HG02678 (cell line): ENCODE measurements at regions not wholly inside any gene's neighbourhood (a gene's known extent, or its start where the extent isn't known, plus 50 kb on each side); places are given as distances from the start of the nearest gene placed in this dataset.

Source experiments
- ATAC-seq: cut with Tn5 transposase; IDR thresholded peaks from one replicate; pipeline ENCODE4 v1.9.1; 2021; ENCODE audit warnings: mild to moderate bottlenecking, moderate library complexity; ENCODE audit not compliant: unreplicated experiment

DNA sequence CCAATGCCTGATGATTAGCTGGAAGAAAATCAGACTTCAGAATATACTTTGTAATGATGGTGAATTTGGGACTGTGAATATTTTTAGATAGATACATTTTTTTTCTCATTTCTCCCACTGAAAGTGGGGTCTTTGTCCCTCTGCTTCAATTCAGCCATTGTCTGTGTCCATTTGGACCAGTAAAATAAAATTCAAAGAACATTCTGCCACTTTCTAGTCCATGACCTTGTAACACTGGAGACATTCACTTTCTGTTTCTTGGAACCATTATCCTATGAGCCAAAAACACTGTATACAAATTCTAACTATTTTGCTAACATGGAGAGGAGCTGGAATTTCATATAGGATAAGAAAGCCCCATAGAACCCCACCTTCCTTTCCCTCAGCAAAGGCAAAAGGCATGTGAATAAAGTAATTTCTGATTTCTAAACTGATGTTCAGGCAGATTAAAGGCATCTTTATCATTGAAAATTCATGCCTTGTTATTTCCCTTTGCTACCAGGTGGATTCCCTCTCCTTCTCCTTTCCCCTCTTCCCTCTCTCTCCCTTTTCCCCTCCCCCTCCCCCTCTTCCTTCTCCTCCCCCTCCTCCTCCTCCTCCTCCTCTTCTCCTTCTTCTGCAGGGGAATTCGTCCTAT, 2010.4 kb upstream of the LRRTM1 start:
- no peak for ATAC-seq

DNA sequence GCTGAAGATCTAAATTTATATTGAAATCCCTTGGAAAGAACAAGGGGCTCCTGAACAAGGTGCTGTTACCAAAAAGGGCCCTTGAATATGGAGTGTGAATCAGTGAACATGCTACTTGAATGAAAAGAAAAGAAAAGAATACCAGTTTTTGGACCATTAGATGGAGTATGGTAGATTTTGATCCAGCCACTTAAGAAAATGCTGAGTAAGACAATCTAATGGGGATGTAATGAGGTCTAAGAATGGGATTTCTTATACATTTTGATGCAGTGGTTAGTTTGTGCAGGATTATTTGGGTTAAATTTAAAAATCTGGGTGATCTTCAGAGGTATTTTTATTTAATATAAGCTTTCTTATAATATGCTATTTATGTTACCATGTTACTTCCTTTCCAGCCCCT, 2003.0 kb upstream of the LRRTM1 start:
- no peak for ATAC-seq

DNA sequence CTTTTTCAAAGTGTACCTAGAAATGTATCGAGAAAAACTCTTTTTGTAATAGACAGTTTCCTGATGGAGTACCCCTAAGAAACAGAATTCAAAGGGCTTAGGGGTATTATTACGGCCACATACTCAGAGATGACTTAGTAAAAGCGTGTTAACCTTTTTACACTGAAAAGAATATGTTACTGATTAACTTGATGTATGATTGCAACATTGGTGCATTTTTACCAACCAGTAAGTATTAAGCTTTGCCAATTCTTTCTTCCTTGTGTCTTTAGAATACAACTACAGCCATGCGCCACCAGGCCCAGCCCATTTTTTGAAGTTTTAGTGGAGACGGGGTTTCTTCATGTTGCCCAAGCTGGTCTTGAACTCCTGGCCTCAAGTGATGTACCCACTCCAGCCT, 1997.0 kb upstream of the LRRTM1 start:
- no peak for ATAC-seq

DNA sequence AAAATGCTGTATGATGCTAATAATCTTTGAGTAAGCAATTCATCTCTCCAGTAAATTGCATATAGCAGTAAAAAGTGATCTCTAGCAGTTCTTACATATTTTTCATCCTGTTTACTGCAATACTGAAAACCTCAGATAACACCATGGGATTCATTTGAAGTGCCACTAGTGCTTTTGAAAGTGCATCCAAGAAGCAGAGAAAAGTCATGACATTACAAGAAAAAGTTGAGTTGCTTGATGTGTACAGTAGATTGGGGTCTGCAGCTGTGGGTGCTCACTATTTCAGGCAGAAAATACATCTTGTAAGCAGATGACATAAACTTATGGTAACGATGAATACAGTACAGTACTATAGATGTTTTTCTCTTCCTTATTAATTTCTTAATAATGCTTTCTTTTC, 1984.9 kb upstream of the LRRTM1 start:
- ATAC-seq, result no peak

DNA sequence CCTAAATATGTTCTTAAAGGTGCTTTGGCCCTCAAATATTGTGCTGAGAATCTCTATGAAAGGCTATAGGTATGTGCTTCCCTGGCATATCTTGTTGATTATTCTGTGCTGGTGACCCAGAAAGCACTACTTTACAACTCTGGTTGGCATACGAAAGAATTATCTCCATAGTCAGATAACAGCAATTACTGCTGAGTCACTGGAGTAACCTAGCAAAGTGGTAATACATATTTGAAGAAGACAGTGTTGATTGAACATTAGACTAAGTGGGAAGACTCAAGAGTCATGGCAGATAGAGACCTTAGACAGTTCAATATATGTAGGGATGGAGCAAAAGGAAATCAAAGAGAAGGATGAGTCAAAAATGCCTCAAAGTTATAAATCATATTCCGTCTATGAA, 1978.5 kb upstream of the LRRTM1 start:
- no peak for ATAC-seq

GRCh38 chr2:82282111-82282882, 1977.7 kb upstream of the LRRTM1 start:
- no peak for ATAC-seq

DNA sequence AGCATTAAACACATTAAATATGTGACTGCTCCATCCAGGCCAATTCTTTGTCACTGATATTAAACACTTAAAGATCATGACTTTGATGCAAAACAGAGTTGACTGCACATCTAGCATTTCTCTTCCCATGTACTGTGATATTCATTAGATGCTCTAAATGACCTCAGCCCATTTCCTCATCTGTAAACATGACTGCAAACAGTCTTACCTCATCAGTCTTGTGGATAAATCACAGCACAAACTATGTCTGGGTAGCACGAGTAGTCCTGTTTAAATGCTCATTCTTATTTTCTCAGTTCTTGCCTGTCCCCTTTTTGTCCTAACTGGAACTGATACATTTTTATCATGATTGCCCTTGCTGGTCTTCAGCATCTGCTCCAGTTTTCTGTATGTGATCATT, 1974.8 kb upstream of the LRRTM1 start:
- ATAC-seq, result no peak

GRCh38 chr2:82278416-82278815, 1973.9 kb upstream of the LRRTM1 start:
- ATAC-seq, result no peak

- no peak for ATAC-seq
Observed at GRCh38 chr2:82275599-82275998, 1971.0 kb upstream of the LRRTM1 start.

DNA sequence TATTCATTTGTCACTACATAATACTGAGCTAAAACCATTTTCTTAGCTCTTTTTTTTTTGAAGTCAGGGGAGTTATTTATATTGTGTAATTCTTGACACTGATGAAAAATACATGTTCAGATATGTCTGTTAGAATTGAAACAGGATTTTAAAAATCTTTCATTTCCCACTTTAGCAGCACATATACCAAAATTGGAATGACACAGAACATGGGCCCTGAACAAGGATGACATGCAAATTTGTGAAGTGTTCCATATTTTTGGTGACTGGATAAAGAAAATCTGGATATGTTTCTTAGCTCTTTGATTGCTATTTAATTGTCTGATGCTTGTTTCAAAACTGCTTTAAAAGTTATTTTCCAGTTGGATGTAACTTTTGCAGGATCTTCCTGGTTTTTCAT, 1963.9 kb upstream of the LRRTM1 start:
- no peak for ATAC-seq

DNA sequence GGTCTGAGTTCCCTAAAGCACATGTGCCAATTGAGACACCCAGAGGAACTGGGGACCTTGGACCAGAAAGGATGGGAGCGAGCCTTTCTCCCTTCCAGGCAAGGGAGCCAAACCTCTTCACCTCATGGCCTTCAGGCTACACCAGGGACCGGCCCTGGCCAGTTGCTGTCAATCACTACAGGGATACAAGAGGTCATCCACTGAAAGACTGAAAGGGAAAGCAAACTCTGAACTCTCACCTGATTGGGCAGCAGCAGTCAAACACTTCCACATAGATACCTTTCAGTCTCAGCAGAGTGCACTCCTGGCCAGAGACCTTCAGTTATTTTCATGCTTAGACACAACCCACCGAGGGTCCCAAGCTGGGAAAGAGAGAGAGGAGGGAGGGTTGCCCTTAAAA, 1956.0 kb upstream of the LRRTM1 start:
- no peak for ATAC-seq

DNA sequence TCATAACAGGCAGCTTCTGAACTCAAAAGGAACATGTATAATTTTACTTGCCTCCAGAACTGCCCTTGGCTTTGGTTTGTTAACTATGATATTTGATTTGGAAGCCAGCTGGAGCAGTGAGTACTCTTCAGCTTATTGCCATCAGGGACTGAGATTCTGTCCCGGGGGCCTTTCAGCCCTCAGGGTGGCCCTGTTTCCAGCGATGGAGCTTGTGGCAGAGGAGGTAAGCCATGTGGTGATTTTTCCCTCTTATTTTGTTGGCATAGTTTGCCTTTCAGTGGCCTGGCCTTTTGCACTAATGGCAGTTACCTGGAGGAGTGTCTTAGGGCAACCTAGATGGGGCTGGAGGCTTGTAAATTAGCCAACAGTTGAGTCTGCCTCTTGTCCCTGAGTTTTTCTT, 1955.0 kb upstream of the LRRTM1 start:
- no peak for ATAC-seq

- ATAC-seq, result no peak
Observed at GRCh38 chr2:82257796-82258555, 1953.4 kb upstream of the LRRTM1 start.

- no peak for ATAC-seq
Observed at GRCh38 chr2:82256983-82257632, 1952.6 kb upstream of the LRRTM1 start.

GRCh38 chr2:82256288-82256687, 1951.7 kb upstream of the LRRTM1 start:
- no peak for ATAC-seq

GRCh38 chr2:82254728-82255127, 1950.2 kb upstream of the LRRTM1 start:
- no peak for ATAC-seq

DNA sequence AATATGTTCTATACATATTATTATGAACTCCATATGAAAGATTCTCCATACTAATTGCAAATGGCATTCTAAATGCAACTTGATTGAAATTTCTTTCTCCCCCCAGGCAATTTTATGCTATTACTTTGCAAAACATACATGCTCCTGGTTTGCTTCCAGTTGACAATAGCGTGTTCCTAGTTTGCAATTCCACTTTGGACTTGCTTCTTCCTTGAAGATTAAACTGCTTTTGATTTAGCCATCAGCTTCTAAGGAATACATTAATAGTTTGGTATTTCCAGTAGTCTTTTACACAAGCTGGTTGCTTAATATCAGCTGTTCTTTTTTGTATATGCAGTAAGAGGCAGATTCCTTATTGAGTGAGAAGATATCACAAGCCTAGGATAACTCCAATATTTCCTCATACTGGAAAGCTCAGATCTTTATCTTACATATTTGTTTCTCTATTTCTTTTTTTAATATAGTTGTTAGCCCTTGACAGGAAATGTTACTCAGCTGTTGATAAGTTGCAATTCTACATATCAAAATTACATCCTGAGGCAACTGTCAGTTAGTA, 1941.7 kb upstream of the LRRTM1 start:
- ATAC-seq, result no peak

DNA sequence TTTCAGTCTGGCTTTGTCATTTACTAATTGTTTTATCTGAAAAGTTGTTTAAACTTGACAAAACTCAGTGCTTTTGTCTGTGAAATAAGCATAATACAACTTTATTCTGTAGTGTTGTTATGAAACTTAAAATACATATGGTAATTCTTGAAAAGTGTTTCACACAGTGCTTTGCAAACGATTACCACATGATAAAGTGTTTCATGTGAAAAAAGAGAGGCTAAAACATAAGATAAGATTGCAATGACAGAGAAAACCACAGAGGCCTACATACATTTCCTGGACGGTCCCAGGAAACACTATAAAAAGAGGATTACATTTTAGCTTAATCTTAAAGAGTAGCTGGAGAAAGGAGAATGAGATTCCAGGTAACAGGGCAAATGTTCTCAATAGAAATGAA, 1934.6 kb upstream of the LRRTM1 start:
- ATAC-seq, result no peak

- no peak for ATAC-seq
Observed at GRCh38 chr2:82237994-82238662, 1933.6 kb upstream of the LRRTM1 start.

DNA sequence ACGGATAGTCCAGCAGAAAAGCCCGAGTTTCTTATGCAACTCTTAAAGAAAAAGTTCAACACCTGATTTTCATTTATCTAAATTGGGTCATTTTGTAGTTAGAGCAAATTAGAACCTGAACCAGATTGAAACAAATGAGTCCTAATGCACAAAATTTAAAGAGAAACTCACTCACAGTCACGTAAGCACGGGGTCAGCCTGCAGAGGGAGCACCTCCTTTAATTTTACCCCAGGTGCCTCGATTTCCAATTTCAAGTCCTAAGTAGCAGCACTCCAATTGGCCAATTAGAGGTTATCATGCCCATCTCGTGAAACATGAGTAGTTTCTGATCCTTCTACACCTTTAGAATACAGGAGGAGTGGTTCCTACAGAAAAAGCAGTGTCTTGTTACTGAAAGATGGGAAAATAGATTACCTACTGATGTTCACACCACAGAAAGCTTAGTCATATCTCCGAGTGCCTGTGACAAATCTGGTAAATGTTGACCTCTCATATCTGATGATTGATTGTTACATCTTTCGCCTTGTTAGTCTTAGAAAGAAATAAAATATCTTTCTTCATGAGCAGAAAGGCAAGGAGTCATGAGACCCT, 1929.8 kb upstream of the LRRTM1 start:
- no peak for ATAC-seq
